Activated B cell treated with CpG ODN at 0.5 μM for 24 hours (primary cell): ENCODE measurements at regions not wholly inside any gene's neighbourhood (a gene's known extent, or its start where the extent isn't known, plus 50 kb on each side); places are given as distances from the start of the nearest gene placed in this dataset.

Experiments
- ATAC-seq: fragments of 200-7000 bp; cut with Tn5 transposase; one replicate; pipeline ENCODE4 v1.10.0; 2021; ENCODE audit warnings: low read depth, mild to moderate bottlenecking, moderate library complexity
- CTCF ChIA-PET: fragments of 350-600 bp; sonication (Branson Sonifier 250); formaldehyde crosslinking; loops from one replicate; lab custom pipeline; 2021; ENCODE audit warnings: antibody characterized with exemption; lab: Charles Lee
- POLR2A ChIA-PET: fragments of 350-600 bp; sonication (Branson Sonifier 250); formaldehyde crosslinking; loops from one replicate; lab custom pipeline; 2021; ENCODE audit warnings: antibody characterized with exemption; lab: Charles Lee
- DNase-seq: peaks from one replicate; pipeline ENCODE4 v3.0.0; 2022
- H3K27ac Mint-ChIP-seq: one replicate; pipeline ENCODE4 v1.8.0; 2020; ENCODE audit warnings: mixed read lengths
- H3K27me3 Mint-ChIP-seq: one replicate; pipeline ENCODE4 v1.8.0; 2021; ENCODE audit warnings: mixed read lengths
- H3K36me3 Mint-ChIP-seq: one replicate; pipeline ENCODE4 v1.8.0; 2021; ENCODE audit warnings: low read depth, mixed read lengths
- H3K4me1 Mint-ChIP-seq: one replicate; pipeline ENCODE4 v1.8.0; 2021; ENCODE audit warnings: mixed read lengths
- H3K4me3 Mint-ChIP-seq: one replicate; pipeline ENCODE4 v1.8.0; 2020; ENCODE audit warnings: mild to moderate bottlenecking, mixed read lengths
- H3K9me3 Mint-ChIP-seq: one replicate; pipeline ENCODE4 v1.8.0; 2020; ENCODE audit warnings: mixed read lengths
- CTCF ChIP-seq: fragments of 200-600 bp; IDR thresholded peaks from one replicate; pipeline ENCODE4 v1.8.0; 2022; ENCODE audit warnings: antibody characterized with exemption, mild to moderate bottlenecking
- intact Hi-C: fragments of 100-400 bp; cut with micrococcal nuclease; formaldehyde crosslinking; loops from one replicate; pipeline ENCODE4 v1.15.1; 2024

DNA sequence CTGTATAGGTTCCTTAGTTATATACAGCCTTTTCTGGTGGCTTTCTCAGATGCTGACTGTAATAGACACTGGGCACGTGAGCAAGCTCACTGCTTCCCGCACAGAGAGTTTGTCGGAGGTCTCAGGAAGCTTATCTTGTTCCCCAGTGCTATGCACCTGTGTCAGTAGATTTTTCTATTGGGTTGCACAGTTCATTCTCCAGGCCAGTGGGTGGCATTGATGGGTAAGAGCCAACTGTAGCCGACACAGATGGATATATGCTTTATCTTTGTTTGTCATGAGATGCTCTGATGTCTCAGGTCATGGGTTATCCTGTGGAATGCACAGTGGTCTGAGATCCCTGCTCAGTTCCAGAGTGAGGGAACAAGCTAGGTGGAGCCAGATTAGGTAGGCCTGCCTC is 293.0 kb downstream of the GRB14 start:
- no peaks in the 10 kb centered on the region for H3K4me1 Mint-ChIP-seq

DNA sequence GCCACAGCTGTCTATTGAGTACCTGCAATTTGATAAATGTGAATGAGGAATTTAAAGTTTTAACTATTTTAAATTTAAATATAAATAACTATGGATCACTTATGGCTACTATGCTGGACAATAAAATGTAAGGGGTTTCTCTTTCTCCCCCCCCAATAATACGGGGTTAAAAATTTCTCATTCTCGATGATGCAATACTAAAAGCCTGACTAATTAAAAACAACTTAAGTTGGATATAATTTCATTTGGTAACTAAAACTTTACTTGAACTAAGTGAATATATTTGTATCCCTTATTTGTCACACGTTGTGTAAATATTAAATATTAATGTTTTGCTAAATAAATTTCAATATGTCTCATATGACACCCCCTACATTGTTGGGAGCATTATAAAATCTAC is 297.3 kb downstream of the GRB14 start:
- no peaks in the 10 kb centered on the region for H3K36me3 Mint-ChIP-seq
- no peaks in the 10 kb centered on the region for H3K4me1 Mint-ChIP-seq
- no peak for TF ChIP-seq CTCF
- peaks cover 13% of the 10 kb centered on the region for H3K9me3 Mint-ChIP-seq
- no peak overlapping the region for H3K27ac Mint-ChIP-seq
- intact Hi-C loops: no loop called here
- H3K4me3 Mint-ChIP-seq: no peak overlapping the region
- ChIA-PET CTCF (no interaction called here), POLR2A (no interaction called here)
- ATAC-seq: no peak
- H3K27me3 Mint-ChIP-seq: no peaks in the 10 kb centered on the region
- DNase-seq: no peak

More for the DNA sequence above, 293.0 kb downstream of the GRB14 start:
- Mint-ChIP-seq H3K9me3 (peaks cover 5% of the 10 kb centered on the region), H3K27ac (no peak overlapping the region), H3K36me3 (no peaks in the 10 kb centered on the region), H3K4me3 (no peak overlapping the region), H3K27me3 (no peaks in the 10 kb centered on the region)
- DNase-seq (no peak), ATAC-seq (no peak)
- CTCF ChIA-PET: no interaction called here
- POLR2A ChIA-PET: no interaction called here
- TF ChIP-seq CTCF: no peak
- intact Hi-C loops: no loop called here

GRCh38 chr2:164314148-164314547 is 307.1 kb downstream of the GRB14 start:
- CTCF ChIA-PET: no interaction called here
- Mint-ChIP-seq H3K36me3 (no peaks in the 10 kb centered on the region), H3K27me3 (no peaks in the 10 kb centered on the region), H3K4me3 (no peak overlapping the region), H3K27ac (no peak overlapping the region), H3K4me1 (no peaks in the 10 kb centered on the region), H3K9me3 (peaks cover 2% of the 10 kb centered on the region)
- DNase-seq: no peak
- intact Hi-C loops: no loop called here
- POLR2A ChIA-PET: no interaction called here
- ATAC-seq: no peak
- TF ChIP-seq CTCF: no peak

DNA sequence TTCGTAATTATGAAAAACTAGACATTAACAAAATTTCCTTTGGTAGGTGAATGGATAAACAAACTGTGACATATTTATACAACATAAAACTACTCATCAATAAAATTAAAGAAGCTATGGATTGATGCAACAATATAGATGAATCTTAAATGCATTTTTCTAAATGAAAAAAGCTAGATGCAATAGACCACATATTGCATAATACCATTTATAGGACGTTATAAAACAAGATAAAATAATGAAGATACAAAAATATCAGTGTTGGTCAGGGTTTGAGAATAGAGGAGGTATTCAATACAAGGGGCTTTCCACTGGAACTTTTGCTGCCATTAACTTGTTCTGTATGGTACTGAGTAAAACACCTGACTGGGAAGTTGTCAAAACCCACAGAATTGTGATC is 314.4 kb downstream of the GRB14 start:
- intact Hi-C loops: no loop called here
- ATAC-seq (no peak), DNase-seq (no peak)
- Mint-ChIP-seq H3K27ac (no peak overlapping the region), H3K4me3 (no peak overlapping the region), H3K4me1 (no peaks in the 10 kb centered on the region), H3K36me3 (no peaks in the 10 kb centered on the region), H3K27me3 (no peaks in the 10 kb centered on the region), H3K9me3 (no peaks in the 10 kb centered on the region)
- POLR2A ChIA-PET: no interaction called here
- CTCF ChIA-PET: no interaction called here
- TF ChIP-seq CTCF: no peak

DNA sequence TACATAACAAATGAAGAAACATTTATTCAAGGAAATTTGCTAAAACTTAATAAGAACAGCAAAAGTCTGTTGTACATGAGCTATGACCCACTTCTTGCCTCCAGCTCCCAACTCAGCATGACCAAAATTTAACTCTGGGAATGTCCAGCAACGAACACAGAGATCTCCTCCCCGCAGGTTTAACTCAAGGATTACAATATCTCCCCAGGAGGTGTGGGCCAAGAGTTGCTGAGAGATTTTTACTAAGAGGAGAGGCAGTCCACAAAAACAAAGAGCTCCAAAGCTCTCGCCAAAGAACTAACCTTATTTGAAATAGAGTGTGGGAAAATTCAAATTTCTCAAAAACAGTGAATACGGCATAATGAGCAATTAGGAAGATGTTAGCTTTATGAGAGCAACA is 318.5 kb downstream of the GRB14 start:
- H3K27ac Mint-ChIP-seq: no peak overlapping the region

More for the DNA sequence above, 318.5 kb downstream of the GRB14 start:
- ATAC-seq (no peak), DNase-seq (no peak)
- Mint-ChIP-seq H3K4me1 (no peaks in the 10 kb centered on the region), H3K27me3 (no peaks in the 10 kb centered on the region), H3K9me3 (no peaks in the 10 kb centered on the region), H3K4me3 (no peak overlapping the region), H3K36me3 (no peaks in the 10 kb centered on the region)
- ChIA-PET POLR2A (no interaction called here), CTCF (no interaction called here)
- intact Hi-C loops: no loop called here
- no peak for TF ChIP-seq CTCF
